ENCODE measurements at regions not wholly inside any gene's neighbourhood (a gene's known extent, or its start where the extent isn't known, plus 50 kb on each side); places are given as distances from the start of the nearest gene placed in this dataset.

DNA sequence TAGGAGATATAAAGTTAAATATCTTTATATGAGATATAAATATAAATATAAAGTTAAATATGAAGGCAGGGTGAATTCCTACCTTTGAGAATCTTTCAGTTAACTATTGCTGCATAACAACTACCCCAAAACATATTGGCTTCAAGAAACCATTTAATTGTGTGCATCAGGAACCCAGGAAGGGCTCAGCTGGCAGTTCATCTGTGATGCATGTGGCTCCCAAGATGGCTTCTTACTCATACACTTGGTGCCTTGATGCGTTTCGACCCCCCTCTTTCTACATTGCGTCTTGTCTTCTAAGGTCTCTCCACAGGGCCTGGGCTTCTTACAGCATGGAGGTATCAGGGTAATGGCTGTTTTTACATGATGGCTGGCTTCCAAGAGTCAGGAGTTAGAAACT lies 253.9 kb upstream of the CRY1 start:
- DNase-seq (ENCODE audit: low read depth), result no peak

DNA sequence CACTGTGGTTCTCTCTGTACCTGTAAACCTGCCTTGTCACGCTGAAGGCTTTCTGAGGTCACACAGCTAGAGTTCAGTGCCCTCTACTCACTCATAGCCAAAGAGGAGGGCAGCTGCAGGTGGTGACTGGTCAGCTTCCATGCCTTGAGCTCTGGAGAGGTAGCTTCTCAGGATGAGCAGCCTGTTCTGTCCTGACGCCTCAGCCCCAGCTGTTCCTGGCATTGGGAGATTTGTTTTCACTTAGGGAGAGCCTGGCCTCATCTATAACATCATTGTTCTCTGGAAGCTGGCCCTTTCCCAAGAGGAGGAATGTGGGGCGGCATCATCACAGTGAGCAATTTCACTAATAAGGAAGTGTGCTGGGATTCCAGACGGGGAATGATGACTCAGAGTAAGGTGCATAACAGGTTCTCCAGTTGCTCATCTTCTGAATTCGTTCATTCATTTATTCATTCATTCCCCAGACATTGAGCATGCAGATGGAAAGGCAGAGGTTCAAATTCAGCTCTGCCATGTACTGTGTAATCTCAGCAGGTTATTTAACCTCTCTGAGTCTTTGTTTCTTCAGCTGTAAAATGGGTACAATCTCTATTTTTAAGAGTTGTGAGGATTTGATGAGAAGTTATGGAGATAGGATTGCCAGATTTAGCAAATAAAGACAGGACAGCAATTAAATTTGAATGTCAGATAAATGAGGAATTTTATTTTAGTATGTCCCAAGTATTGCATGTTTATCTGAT lies 255.8 kb upstream of the CRY1 start:
- peak; percentile 97 for DNase-seq (ENCODE audit: low read depth)

DNA sequence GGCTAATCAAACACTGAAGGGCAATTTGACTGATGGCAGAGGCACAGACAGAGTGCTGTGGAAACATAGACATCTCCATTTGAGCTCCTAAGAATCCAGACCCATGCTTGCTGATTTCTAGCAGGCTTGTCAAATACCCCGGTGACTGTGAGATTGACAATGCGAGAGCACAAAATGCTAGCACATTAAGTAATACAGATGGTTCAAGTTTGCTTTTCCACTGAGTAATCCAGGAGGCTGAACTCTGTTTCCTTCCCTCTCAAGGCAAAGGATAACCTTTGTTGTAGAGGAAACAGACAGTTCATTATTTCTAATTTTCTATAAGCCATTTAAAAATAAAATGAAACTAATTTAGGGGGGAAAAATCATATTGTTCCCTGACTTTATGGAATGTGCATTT lies 256.5 kb upstream of the CRY1 start:
- no peak for DNase-seq (ENCODE audit: low read depth)

DNA sequence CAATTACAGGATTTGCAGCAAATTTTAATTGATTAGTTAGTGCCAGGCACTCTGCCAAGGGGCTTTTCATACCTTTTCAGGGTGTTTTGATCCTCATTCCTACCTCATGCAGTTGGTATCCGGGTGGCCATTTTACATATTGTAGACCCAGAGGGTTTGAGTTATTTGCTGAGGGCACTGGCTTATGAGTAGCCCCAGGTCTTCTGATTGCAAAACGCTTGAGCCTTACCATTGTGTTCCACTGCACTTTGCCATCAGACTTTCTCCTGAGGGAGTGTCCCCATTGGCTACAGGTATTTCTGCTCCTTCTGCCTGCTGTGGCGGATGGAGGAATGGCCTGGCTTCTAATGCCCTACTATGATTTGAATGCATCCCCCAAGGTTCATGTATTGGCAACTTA lies 257.8 kb upstream of the CRY1 start:
- DNase-seq (ENCODE audit: low read depth), result no peak

DNA sequence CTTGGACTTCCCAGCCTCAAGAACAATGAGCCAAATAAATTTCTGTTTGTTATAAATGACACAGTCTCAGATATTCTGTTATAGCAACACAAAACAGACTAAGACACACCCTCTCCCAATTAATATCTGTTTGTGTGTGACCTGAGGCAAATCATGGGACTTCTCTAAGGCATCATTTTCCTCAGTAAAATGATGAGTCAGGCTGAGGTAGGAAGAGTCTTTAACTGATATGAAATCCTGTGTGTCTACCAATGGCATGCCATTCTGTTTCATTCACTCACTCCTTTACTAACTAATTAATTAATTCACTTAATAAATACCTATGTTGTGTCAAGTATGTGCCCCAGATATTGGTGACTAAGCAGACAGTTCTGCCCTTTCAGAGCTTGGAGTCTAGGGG lies 258.4 kb upstream of the CRY1 start:
- peak; percentile 70 for DNase-seq (ENCODE audit: low read depth)

DNA sequence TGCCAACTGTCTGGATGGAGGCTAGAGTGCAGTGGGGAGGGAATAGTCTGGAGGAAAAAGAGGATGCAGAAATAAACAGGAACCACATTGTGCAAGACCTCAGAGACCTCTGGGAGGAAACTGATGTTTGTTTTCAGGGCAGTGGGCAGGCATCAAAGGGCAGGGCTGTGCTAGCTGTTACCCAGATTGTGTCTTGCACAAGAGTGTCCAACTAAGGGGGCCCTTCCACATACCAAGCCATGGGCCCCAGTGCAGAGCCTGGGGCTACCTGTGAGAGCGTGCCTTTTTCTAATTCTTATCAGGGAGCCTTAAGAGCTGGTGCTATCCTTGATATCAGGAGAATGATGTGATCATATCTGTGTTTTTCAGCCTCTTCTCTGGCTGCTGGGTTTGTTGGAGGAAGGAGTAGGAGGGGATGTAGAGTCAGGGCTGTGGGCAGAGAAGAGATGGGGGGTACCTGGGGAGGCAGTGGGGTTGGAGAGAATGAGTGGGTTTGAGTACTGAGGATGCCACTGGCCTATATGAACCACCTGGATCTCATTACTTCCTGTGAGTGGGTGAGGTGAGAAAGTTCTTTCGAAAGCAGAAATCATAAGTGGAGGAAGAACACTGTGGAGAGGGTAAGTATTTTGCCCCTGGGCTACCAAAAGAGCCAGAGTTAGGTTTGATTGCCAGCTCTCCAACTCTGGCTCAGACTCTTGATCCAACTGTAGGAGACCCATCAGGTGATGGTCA lies 259.2 kb upstream of the CRY1 start:
- peak; percentile 47 for DNase-seq (ENCODE audit: low read depth)

DNA sequence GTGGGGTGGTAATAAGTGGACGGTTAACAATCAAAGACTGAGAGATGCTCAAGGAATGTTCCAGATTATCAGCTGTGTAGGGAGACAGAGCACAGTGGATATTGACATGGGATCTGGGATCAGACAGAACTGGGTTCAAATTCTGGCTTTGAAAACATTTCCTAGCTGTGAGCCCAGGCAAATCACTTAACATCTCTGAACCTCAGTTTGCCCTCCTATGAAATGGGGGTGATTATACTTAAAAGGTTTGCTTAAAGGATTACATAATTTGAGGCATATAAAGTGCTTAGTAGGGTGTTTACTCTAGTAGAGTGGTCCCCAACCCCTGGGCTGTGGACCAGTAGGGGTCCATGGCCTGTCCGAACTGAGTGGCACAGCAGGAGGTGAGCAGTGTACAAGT lies 260.0 kb upstream of the CRY1 start:
- DNase-seq (ENCODE audit: low read depth), result no peak

DNA sequence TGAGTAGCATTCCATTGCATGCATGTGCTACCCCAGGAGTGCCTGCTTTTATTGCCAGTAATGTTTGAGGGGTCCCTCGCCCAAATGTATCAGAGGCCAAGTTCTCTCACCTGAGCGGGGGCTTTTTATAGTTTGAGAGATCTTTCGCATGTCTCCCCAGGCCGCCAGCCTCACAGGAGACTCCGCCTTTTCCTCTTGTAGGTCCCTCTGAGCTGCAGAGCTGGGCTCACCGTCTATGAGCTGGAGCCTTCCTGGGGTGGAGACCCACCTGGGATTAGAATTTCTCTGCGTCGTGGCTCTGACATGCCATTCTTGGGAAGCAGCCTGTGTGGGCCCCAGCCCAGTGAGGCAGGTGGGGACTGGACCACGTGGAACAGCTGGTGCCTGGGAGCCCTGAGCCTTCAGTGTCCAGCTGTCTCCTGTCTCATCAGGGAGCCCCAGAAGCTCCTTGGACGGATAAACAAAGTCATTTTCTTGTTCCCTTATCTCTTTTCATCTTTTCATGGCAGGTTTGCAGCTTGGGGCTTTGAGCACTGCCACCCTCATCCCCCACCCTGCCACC lies 261.7 kb upstream of the CRY1 start:
- no peak for DNase-seq (ENCODE audit: low read depth)

DNA sequence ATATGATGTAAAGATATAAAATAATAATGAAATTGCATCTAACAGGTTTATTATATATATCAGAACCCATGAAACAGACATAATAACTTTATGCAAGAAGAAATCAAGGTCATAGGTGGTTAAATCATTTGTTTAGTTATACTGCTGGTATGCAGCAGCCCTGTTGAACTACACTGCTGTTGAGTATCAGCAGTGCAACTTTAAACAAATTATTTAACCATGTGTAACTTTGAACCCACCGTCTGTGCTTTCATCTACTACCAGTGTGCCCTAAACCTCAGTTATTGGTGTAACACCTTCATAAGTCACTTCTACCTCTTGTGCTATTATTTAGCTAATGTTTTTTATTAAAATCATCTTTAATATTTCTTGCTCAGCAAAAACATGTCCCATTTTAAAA lies 262.3 kb upstream of the CRY1 start:
- no peak for DNase-seq (ENCODE audit: low read depth)

DNA sequence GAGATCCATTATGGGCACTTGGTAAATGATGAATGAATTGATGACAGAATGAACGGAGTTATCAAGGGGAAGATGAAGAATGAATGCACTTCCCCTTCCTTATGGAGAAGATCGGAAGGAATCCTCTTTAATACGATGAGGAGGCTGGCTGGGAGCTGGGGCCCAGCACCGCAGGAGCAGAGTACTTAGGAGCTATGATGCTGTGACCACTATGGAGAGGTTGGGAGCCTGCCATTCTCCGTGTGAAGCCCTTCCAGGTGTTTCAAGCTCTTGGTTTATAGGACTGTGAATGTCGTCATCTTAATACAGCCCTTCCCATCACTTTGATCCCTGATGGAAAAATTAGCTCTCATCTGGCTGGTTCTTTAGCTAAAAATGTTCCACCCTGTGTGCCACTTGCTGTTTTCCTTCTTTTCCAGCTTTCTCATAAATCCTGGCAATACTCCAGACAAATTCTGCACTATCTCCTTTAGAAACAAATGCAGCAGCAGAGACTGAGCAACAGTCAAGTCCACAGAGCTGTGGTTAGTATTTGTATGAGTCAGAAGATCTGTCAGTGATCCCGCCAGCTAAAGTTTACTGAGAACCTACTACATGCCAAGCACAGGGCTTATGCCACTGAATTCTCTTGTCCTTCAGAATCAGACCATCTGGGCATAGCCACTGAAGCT lies 263.1 kb upstream of the CRY1 start:
- DNase-seq (ENCODE audit: low read depth), result peak; percentile 83

DNA sequence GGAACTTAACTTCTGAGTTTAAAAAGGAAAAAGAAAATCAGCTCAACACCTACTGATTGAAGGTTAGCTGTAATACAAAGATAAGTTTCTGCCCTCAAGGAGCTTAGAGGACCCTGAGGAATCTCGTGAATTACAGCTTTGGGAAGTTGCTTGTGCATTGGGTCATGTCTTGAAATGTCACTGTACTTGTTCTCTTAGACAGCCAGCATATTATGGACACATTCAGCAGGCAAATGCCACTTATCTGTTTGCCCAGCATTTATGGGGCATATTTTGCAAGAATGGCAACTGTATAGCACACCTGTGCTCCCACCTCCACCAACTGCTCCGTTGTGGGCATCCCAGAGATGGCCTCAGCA lies 263.6 kb upstream of the CRY1 start:
- DNase-seq (ENCODE audit: low read depth), result no peak

DNA sequence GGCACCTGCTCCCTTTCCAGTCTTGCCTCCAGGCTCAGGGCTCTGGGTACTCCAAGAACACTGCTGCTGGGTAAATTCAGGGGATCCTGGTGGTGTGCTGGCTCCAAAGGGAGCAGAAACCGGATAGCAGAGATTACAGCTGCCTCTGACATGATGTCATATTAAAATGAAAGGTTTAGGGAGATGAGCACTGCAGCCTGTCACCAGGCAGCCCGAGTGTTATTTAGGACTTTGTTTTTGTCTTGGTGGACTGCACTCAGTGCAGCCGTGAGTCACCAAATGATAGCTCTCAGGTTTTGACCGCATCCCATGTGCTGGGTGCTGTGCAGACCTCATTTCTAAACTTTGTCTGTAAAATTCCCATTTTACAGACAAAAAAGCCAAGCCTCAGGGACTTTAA lies 266.0 kb upstream of the CRY1 start:
- DNase-seq (ENCODE audit: low read depth), result peak; percentile 67

DNA sequence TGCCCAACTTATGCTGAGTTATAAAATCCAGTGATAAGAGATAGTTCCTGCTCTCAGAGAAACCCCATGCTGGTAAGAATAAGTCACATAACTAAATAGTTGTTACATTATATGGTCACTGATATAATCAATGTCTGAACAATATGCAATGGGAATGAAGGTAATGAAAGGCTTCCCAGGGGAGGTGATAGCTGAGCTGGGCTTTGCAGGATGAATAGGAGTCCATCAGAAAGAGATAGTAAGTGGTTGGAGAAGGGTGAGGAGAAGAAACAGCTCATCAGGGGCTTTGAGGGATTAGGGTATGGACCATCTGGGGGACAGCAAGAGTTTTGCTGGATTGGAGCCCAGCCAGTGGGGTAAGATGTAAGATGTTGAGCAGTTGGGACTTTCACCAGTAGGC lies 266.7 kb upstream of the CRY1 start:
- DNase-seq (ENCODE audit: low read depth), result no peak

DNA sequence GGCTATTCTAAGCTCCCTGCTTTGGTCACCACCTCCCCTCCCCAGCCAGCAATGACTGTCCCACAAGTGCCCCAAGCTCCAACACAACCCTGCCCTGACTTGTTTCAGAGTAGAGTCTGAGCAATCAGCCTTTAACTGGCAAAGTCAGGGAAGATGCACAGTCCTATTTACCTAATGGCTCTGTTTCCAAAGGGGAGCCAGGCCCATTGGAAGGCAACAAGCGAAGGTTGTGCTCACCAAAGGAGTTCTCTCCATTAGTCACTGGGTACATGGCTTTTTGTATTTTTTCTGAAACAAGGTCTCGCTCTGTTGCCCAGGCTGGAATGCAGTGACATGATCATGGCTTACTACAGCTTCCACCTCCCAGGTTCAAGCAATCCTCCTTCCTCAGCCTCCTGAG lies 267.1 kb upstream of the CRY1 start:
- DNase-seq (ENCODE audit: low read depth), result peak; percentile 69

DNA sequence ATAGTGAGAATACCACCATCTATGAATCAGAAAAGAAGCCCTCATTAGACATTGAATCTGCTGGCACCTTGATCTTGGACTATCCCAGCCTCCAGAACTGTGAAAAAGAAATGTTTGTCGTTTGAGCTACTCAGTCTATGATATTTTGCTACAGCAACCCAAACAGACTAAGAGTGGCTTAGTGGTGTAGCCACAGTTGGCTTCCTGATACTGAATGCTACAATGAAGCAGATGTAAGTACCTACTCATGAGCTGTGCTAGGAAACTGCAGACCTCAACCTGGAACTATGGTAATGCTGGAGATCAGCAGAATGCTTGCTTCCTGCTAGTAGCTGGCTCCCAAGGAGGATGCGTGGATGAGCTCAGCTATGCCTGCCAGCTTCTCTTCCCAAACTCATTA lies 268.6 kb upstream of the CRY1 start:
- DNase-seq (ENCODE audit: low read depth), result no peak

DNA sequence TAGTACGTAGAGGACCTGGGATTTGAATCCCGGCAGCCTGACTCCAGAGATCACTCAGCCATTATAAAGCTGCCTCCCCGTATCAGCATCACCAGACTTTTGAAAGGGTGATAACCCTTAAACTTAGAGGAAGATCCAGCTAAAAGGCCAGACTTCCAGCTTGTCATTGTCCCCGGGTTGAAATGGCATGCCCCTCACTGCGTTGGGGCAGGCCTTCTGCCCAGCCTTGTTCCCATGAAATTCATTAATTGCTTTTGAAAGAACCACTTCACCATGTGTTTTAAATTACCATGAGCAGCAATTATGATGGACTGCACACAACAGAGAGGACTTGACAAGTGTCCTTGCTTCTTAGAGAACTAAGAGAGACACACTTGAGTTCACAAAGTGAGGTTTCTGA lies 269.6 kb upstream of the CRY1 start:
- DNase-seq (ENCODE audit: low read depth), result no peak

DNA sequence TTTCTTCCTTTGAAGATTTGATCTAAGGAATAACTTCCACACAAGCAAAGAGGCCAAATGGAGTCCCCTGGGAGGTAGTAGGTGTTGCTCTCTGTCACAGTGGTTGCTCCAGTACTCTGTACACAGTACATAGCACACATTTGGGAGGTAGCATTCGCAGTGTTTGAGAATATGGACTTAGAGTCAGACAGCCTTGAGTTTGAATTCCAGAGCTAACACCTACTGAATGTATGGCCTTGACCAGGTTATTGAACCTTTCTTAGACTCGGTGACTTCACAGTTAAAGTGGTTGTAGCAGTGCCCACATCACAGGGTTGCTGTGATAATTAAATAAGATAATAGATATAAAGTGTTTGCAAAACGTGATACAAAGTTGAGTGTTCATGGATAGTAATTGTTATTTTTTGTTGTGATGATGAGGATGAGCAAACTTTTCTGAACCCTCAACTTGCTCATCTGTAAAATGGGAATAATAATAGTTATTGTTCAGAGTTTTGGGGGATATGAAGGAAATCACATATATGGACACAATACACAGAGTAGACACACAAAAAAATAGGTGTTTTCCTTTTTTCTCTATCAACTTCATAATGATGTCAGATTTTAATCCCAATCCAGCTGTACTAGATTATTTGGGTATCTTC lies 271.6 kb upstream of the CRY1 start:
- no peak for DNase-seq (ENCODE audit: low read depth)

DNA sequence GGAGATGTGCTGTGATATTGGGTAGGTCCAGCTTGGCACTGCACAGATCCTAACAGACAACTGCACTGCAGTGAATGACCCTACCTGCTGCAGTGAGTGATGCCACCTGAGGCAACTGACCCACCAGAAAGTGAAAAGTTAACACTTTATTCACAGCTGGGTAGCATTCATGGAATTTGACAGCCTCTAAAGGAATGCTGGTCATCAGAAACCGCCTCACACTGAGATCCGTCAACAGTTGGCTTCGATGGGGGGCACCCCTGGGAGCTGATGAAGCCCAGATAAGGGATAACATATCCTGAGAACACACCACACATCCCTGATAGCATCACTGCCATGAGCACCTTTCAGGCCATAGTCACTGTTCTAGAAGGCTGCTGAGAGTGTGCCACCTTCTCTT lies 272.4 kb upstream of the CRY1 start:
- DNase-seq (ENCODE audit: low read depth), result no peak

DNA sequence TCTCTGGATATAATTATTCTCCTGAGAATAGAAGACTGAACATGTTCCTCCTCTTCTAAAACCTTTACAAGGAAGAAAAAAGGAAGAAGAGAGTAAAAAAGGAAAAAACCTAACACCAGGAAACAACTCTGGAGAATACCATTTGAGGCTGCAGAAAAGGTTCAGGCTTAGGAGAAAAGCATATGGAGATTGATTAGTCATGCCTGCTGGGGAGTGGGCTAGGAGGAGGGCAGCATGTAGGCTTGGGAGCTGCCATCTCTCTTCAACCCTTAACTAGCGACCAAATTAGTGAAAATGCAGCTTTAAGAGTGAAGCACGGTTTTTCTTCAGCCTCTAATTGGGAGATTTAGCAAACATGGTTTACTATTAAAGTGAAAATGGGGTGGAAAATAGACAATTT lies 273.0 kb upstream of the CRY1 start:
- DNase-seq (ENCODE audit: low read depth), result no peak

DNA sequence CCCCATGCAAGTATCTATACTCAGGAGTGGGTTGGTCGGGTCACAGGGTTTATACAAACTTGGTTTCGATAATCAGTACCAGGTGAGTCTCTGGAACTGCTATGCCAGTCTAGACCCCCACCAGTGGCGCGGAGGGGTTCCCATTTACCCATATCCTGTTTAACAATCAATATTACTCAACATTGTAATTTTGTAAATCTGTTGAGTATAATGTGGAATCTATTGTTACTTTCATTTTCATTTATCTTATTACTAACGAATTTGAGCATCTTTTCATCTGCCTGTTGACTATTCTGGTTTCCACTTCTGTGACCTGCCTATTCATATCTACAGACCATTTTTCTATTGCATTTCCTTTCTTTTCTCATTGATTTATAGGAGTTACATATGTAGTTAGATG lies 275.2 kb upstream of the CRY1 start:
- no peak for DNase-seq (ENCODE audit: low read depth)

DNA sequence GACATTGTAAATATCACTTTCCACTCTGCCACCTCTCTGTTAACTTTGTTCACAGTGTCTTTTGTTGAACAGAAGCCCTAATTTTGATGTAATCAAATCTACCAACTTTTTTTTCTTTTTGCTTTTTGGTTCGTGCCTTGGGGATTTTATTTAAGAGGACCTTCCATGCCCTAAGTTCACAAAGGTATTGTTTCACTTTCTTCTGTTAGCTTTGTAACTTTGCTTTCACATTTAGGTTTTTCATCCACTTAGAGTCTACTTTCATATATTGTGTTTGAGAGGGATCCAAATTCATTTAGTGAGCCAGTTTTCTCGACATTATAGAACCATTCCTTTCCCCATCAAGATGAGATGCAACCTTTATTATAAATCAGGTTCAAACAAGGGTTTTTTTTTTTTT lies 275.7 kb upstream of the CRY1 start:
- DNase-seq (ENCODE audit: low read depth), result no peak

DNA sequence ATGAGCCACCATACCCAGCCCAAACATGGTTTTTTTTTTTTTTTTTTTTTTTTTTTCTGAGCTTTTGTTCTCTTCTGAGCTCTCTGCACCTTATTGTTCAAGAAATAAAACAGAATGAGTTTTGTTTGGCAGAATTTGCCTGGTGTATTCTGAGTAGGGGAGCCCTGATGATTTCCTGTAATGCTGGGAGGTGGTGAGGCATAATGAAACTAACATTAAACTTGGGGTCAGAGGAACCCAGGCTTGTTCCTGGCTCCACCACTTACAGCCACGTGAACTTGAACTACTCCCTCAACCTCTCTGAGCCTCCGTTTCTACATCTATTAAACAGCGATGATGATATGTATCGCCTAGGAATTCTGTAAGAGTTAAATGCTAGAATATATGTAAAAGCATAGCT lies 276.3 kb upstream of the CRY1 start:
- no peak for DNase-seq (ENCODE audit: low read depth)
